Ishikawa (cell line): ENCODE measurements at regions not wholly inside any gene's neighbourhood (a gene's known extent, or its start where the extent isn't known, plus 50 kb on each side); places are given as distances from the start of the nearest gene placed in this dataset.

Experiments
- EP300 ChIP-seq: IDR thresholded peaks from 2 replicates; pipeline ENCODE4 v1.6.1; 2012; ENCODE audit warnings: borderline replicate concordance
- RAD21 ChIP-seq: IDR thresholded peaks from 2 replicates; pipeline ENCODE4 v1.6.1; 2012; ENCODE audit warnings: low read depth
- TAF1 ChIP-seq: IDR thresholded peaks from 2 replicates; pipeline ENCODE4 v1.6.1; 2012; ENCODE audit warnings: low read depth, mild to moderate bottlenecking
- TEAD4 ChIP-seq: IDR thresholded peaks from 2 replicates; pipeline ENCODE4 v1.6.1; 2012
- YY1 ChIP-seq: IDR thresholded peaks from 2 replicates; pipeline ENCODE4 v1.6.1; 2012; ENCODE audit warnings: low read depth
- ZBTB7A ChIP-seq: IDR thresholded peaks from 2 replicates; pipeline ENCODE4 v1.6.1; 2012; ENCODE audit warnings: low read depth
- TF ChIP-seq, protein P1 (sequence below): IDR thresholded peaks from 2 replicates; pipeline ENCODE4 v1.6.1; 2012
- TF ChIP-seq, protein P2 (sequence below): IDR thresholded peaks from 2 replicates; pipeline ENCODE4 v1.6.1; 2012; ENCODE audit warnings: low read depth, mild to moderate bottlenecking

DNA sequence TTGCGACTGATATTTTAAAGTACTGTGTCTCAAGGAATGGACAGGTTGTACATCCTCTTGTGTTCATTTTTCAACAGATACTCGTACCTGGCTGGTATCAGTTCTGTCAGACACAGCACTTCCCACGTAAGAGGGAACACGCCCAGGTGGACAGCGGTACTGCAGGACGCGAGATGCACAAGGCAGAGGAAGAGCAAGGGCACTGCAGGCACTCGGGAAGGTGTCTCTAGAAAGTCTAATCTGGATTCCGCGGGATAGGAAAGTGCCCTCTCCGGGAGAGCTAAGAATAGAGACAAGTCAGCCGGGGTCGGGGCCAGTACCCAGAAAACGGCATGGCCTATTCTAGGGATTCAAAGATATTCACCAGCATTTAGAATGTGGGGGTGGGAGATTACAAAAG is 94.2 kb upstream of the MBOAT1 start:
- TF ChIP-seq EP300, result no peak
- TF ChIP-seq, protein P1, sequence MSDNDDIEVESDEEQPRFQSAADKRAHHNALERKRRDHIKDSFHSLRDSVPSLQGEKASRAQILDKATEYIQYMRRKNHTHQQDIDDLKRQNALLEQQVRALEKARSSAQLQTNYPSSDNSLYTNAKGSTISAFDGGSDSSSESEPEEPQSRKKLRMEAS, result no peak
- TF ChIP-seq RAD21, result no peak
- TF ChIP-seq TAF1, result no peak
- TF ChIP-seq ZBTB7A, result no peak
- TF ChIP-seq, protein P2, sequence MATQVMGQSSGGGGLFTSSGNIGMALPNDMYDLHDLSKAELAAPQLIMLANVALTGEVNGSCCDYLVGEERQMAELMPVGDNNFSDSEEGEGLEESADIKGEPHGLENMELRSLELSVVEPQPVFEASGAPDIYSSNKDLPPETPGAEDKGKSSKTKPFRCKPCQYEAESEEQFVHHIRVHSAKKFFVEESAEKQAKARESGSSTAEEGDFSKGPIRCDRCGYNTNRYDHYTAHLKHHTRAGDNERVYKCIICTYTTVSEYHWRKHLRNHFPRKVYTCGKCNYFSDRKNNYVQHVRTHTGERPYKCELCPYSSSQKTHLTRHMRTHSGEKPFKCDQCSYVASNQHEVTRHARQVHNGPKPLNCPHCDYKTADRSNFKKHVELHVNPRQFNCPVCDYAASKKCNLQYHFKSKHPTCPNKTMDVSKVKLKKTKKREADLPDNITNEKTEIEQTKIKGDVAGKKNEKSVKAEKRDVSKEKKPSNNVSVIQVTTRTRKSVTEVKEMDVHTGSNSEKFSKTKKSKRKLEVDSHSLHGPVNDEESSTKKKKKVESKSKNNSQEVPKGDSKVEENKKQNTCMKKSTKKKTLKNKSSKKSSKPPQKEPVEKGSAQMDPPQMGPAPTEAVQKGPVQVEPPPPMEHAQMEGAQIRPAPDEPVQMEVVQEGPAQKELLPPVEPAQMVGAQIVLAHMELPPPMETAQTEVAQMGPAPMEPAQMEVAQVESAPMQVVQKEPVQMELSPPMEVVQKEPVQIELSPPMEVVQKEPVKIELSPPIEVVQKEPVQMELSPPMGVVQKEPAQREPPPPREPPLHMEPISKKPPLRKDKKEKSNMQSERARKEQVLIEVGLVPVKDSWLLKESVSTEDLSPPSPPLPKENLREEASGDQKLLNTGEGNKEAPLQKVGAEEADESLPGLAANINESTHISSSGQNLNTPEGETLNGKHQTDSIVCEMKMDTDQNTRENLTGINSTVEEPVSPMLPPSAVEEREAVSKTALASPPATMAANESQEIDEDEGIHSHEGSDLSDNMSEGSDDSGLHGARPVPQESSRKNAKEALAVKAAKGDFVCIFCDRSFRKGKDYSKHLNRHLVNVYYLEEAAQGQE, result no peak
- no peak for TF ChIP-seq YY1
- TF ChIP-seq TEAD4, result no peak
